HCT116 (cell line): ENCODE measurements at regions not wholly inside any gene's neighbourhood (a gene's known extent, or its start where the extent isn't known, plus 50 kb on each side); places are given as distances from the start of the nearest gene placed in this dataset.

ENCODE experiments used
- ATAC-seq: fragments of 200-7000 bp; cut with Tn5 transposase; 2 replicates; pipeline ENCODE4 v1.9.1; 2020; ENCODE audit warnings: mild to moderate bottlenecking, moderate library complexity
- BruUV-seq: library from RNA; stranded (reverse); fragments of 400-500 nt; replicated peaks from 2 replicates; lab custom pipeline; 2021; lab: Mats Ljungman, UMichigan
- CTCF ChIA-PET: fragments of 300-600 bp; sonication (Branson Sonifier 250); formaldehyde crosslinking; loops from one replicate; lab custom pipeline; 2021; ENCODE audit warnings: antibody characterized with exemption; lab: Charles Lee
- POLR2A ChIA-PET: fragments of 300-600, 350-600 bp; sonication (Branson Sonifier 250); formaldehyde crosslinking; loops from one replicate; lab custom pipeline; 2021; ENCODE audit warnings: antibody characterized with exemption; lab: Charles Lee
- RAD21 ChIA-PET, 2 experiments: fragments of 300-600 bp; sonication (Branson Sonifier 250); formaldehyde crosslinking; loops; one replicate each; lab custom pipeline; 2023; ENCODE audit warnings: low total read pairs in 2 of 2; ENCODE audit not compliant: uncharacterized antibody in 2 of 2, unreplicated experiment in 2 of 2, low non-redundant PET in 1 of 2; lab: Charles Lee
- DNase-seq: peaks from one replicate; pipeline ENCODE4 v3.0.0-alpha.2; 2010; ENCODE audit warnings: low read depth, low spot score
- H2AFZ ChIP-seq: fragments of 200-600 bp; shearing (Covaris generic), sonication (generic); 2 replicates; pipeline ENCODE4 v1.6.1; 2017; ENCODE audit warnings: low read depth, mixed run types, mixed read lengths, antibody characterized with exemption, low read length; ENCODE audit not compliant: poor library complexity, severe bottlenecking
- H3K27ac ChIP-seq: 2 replicates; pipeline ENCODE4 v1.5.1; 2012; ENCODE audit warnings: low read depth, low read length
- H3K27me3 ChIP-seq: fragments of 200-600 bp; sonication (generic); 2 replicates; pipeline ENCODE4 v1.6.1; 2016; ENCODE audit warnings: mixed run types, low read length, mixed read lengths; ENCODE audit not compliant: insufficient read depth
- H3K36me3 ChIP-seq, 2 experiments: fragments of 200-500 bp in 1 of 2; fragments of 200-600 bp in 1 of 2; sonication (Bioruptor generic) in 1 of 2; sonication (generic) in 1 of 2; 2 replicates each; pipeline versions ENCODE4 v1.5.1 to v1.6.1; 2014 to 2016; ENCODE audit warnings: low read length in 2 of 2, inconsistent platforms in 1 of 2, mixed read lengths in 1 of 2, mixed run types in 1 of 2; ENCODE audit not compliant: insufficient read depth in 2 of 2, control insufficient read depth in 1 of 2
- H3K4me1 ChIP-seq, 2 experiments: fragments of 200-600 bp in 1 of 2; sonication (generic) in 1 of 2; 2 replicates each; pipeline versions ENCODE4 v1.5.1 to v1.6.1; 2012 to 2017; ENCODE audit warnings: low read length in 2 of 2, inconsistent platforms in 1 of 2, mild to moderate bottlenecking in 1 of 2, mixed read lengths in 1 of 2, mixed run types in 1 of 2, moderate library complexity in 1 of 2; ENCODE audit not compliant: insufficient read depth in 2 of 2, control insufficient read depth in 1 of 2
- H3K4me2 ChIP-seq: fragments of 200-600 bp; sonication (generic); 2 replicates; pipeline ENCODE4 v1.6.1; 2017; ENCODE audit warnings: mixed run types, low read length, mixed read lengths
- H3K4me3 ChIP-seq, 2 experiments: fragments of 200-600 bp in 1 of 2; sonication (generic) in 1 of 2; replicated peaks in 1 of 2; 2 replicates each; pipeline ENCODE4 v1.5.1; 2011 to 2016; ENCODE audit warnings: low read length in 2 of 2, control low read depth in 1 of 2, low read depth in 1 of 2, mild to moderate bottlenecking in 1 of 2, mixed read lengths in 1 of 2, mixed run types in 1 of 2
- H3K79me2 ChIP-seq: fragments of 200-600 bp; sonication (generic); 2 replicates; pipeline ENCODE4 v1.6.1; 2017; ENCODE audit warnings: mild to moderate bottlenecking, mixed run types, low read length, moderate library complexity, mixed read lengths; ENCODE audit not compliant: insufficient read depth
- H3K9ac ChIP-seq: fragments of 200-600 bp; sonication (generic); 2 replicates; pipeline ENCODE4 v1.6.1; 2016; ENCODE audit warnings: low read length, mixed read lengths
- H3K9me2 ChIP-seq: fragments of 200-600 bp; sonication (generic), shearing (Covaris generic); 2 replicates; pipeline ENCODE4 v1.6.1; 2017; ENCODE audit warnings: mixed run types, mild to moderate bottlenecking, moderate library complexity; ENCODE audit not compliant: insufficient read depth
- H3K9me3 ChIP-seq, 2 experiments: fragments of 200-500 bp in 1 of 2; fragments of 200-600 bp in 1 of 2; sonication (Bioruptor generic) in 1 of 2; sonication (generic) in 1 of 2; 2 replicates each; pipeline ENCODE4 v1.6.1; 2014 to 2017; ENCODE audit warnings: low read length in 2 of 2, mixed read lengths in 2 of 2, inconsistent platforms in 1 of 2, low read depth in 1 of 2, mild to moderate bottlenecking in 1 of 2, mixed run types in 1 of 2, moderate library complexity in 1 of 2; ENCODE audit not compliant: control insufficient read depth in 1 of 2, insufficient read depth in 1 of 2
- H4K20me1 ChIP-seq: fragments of 200-600 bp; sonication (generic), shearing (Covaris generic); 2 replicates; pipeline ENCODE4 v1.6.1; 2017; ENCODE audit warnings: mixed run types, mild to moderate bottlenecking, moderate library complexity; ENCODE audit not compliant: insufficient read depth
- ATF3 ChIP-seq: IDR thresholded peaks from 2 replicates; pipeline ENCODE4 v1.6.1; 2012
- CTCF ChIP-seq, 3 experiments: fragments of 200-600 bp in 1 of 3; sonication (generic) in 1 of 3; IDR thresholded peaks in 2 of 3; conservative IDR thresholded peaks in 1 of 3; 2 replicates each; pipeline ENCODE4 v1.5.1; 2012 to 2017; ENCODE audit warnings: low read depth in 2 of 3, low read length in 2 of 3, antibody characterized with exemption in 1 of 3, borderline replicate concordance in 1 of 3, control low read depth in 1 of 3, mild to moderate bottlenecking in 1 of 3, mixed read lengths in 1 of 3, mixed run types in 1 of 3, moderate library complexity in 1 of 3; ENCODE audit not compliant: insufficient read depth in 1 of 3
- ELF1 ChIP-seq: IDR thresholded peaks from 2 replicates; pipeline ENCODE4 v1.6.1; 2012; ENCODE audit warnings: low read depth, borderline replicate concordance
- EZH2 ChIP-seq: fragments of 200-600 bp; sonication (generic); IDR thresholded peaks from 2 replicates; pipeline ENCODE4 v1.6.1; 2017; ENCODE audit warnings: antibody characterized with exemption, mixed run types
- FOSL1 ChIP-seq: IDR thresholded peaks from 2 replicates; pipeline ENCODE4 v1.6.1; 2012; ENCODE audit warnings: low read depth
- JUND ChIP-seq: IDR thresholded peaks from 2 replicates; pipeline ENCODE4 v1.6.1; 2012
- RAD21 ChIP-seq: IDR thresholded peaks from 2 replicates; pipeline ENCODE4 v1.6.1; 2012; ENCODE audit warnings: low read depth, mild to moderate bottlenecking
- SIN3A ChIP-seq: IDR thresholded peaks from 2 replicates; pipeline ENCODE4 v1.6.1; 2012; ENCODE audit warnings: low read depth
- SP1 ChIP-seq: IDR thresholded peaks from 2 replicates; pipeline ENCODE4 v1.6.1; 2012; ENCODE audit warnings: low read depth
- SRF ChIP-seq: IDR thresholded peaks from 2 replicates; pipeline ENCODE4 v1.6.1; 2012; ENCODE audit warnings: low read depth
- TCF7L2 ChIP-seq: IDR thresholded peaks from 2 replicates; pipeline ENCODE4 v1.7.0; 2011; ENCODE audit warnings: borderline replicate concordance, inconsistent platforms; ENCODE audit not compliant: insufficient read depth, insufficient read length; ENCODE audit errors: extremely low read depth
- YY1 ChIP-seq: IDR thresholded peaks from 2 replicates; pipeline ENCODE4 v1.6.1; 2011; ENCODE audit warnings: low read length, low read depth, moderate library complexity, mild to moderate bottlenecking; ENCODE audit not compliant: insufficient replicate concordance; ENCODE audit errors: extremely low read depth
- ZBTB33 ChIP-seq: IDR thresholded peaks from 2 replicates; pipeline ENCODE4 v1.6.1; 2011; ENCODE audit warnings: mild to moderate bottlenecking, low read length, moderate library complexity; ENCODE audit not compliant: insufficient replicate concordance; ENCODE audit errors: extremely low read depth
- intact Hi-C: fragments of 100-400 bp; cut with micrococcal nuclease; formaldehyde crosslinking; loops from 2 replicates; pipeline ENCODE4 v1.10.0; 2022

GRCh38 chr13:74904556-74904955 is 577.4 kb downstream of the TBC1D4 start:
- Histone ChIP-seq H3K27me3 (0 out of 2 replicates have a peak, but pooled peaks cover 4% of the 10 kb centered on the region), H2AFZ (no peak overlapping the region), H3K4me2 (no peak overlapping the region), H3K79me2 (no peaks in the 10 kb centered on the region), H3K4me1 (no peaks in the 10 kb centered on the region), H3K27ac (no peak overlapping the region), H3K4me3 (no peak overlapping the region), H3K36me3 (no peaks in the 10 kb centered on the region), H4K20me1 (no peaks in the 10 kb centered on the region), H3K9me3 (no peaks in the 10 kb centered on the region), H3K9me2 (no peaks in the 10 kb centered on the region), H3K9ac (no peak overlapping the region)
- intact Hi-C loops, result no loop called here
- no peak for TF ChIP-seq SRF
- TF ChIP-seq ATF3, result no peak
- no peak for TF ChIP-seq ELF1
- no peak for TF ChIP-seq CTCF (IDR thresholded peaks at IDR 0.05 in 2 of 3, conservative IDR thresholded peaks at IDR 0.05 in 1 of 3; ENCODE audit: borderline replicate concordance in 1 of 3, insufficient read depth in 1 of 3, low read depth in 2 of 3, low read length in 2 of 3)
- TF ChIP-seq YY1, result no peak
- TF ChIP-seq EZH2, result no peak
- no peak for TF ChIP-seq ZBTB33
- no peak for TF ChIP-seq SIN3A
- no peak for TF ChIP-seq JUND
- TF ChIP-seq SP1, result no peak
- TF ChIP-seq TCF7L2, result no peak
- no peak for TF ChIP-seq RAD21
- TF ChIP-seq FOSL1, result no peak
- ATAC-seq, result no peak
- ChIA-PET CTCF (no interaction called here), RAD21 (no interaction called here), POLR2A (no interaction called here)
- no TSS peak for BruUV-seq
- no peak for DNase-seq
